Left lung (tissue), 4 donors: ENCODE measurements at regions not wholly inside any gene's neighbourhood (a gene's known extent, or its start where the extent isn't known, plus 50 kb on each side); places are given as distances from the start of the nearest gene placed in this dataset.
"Not testable (repeated sequence)": the region's sequence is repeated elsewhere in the genome, so short reads cannot be mapped to it uniquely, and the experiment has no call there.

Experiments
- ATAC-seq: fragments of 200-7000 bp; cut with Tn5 transposase; one replicate; pipeline ENCODE4 v1.9.1; 2020; ENCODE audit warnings: moderate library complexity
- DNase-seq, 4 donors: peaks; one replicate each; pipeline ENCODE4 v3.0.0-alpha.2; 2013 to 2020
- H3K27ac ChIP-seq, 2 donors: fragments of 200-600 bp; sonication (generic) in 1 of 2; one replicate each; pipeline versions ENCODE4 v1.5.0 to v1.8.0; 2020 to 2021
- H3K27me3 ChIP-seq, 2 donors: fragments of 200-600 bp; sonication (generic) in 1 of 2; one replicate each; pipeline versions ENCODE4 v1.5.0 to v1.8.0; 2020 to 2021
- H3K36me3 ChIP-seq, 2 donors: fragments of 200-600 bp; sonication (generic) in 1 of 2; one replicate each; pipeline versions ENCODE4 v1.5.0 to v1.8.0; 2020 to 2021
- H3K4me1 ChIP-seq, 2 donors: fragments of 200-600 bp; one replicate each; pipeline ENCODE4 v1.8.0; 2021
- H3K4me3 ChIP-seq, 2 donors: fragments of 200-600 bp; sonication (generic) in 1 of 2; one replicate each; pipeline versions ENCODE4 v1.5.0 to v1.8.0; 2020 to 2021; ENCODE audit warnings: mild to moderate bottlenecking in 1 of 2
- H3K9me3 ChIP-seq, 2 donors: fragments of 200-600 bp; sonication (generic) in 1 of 2; one replicate each; pipeline versions ENCODE4 v1.5.0 to v1.8.0; 2020 to 2021
- intact Hi-C, 2 donors: fragments of 100-400 bp; cut with DNase I; formaldehyde crosslinking; loops; one replicate each; pipeline versions ENCODE4 v1.11.2 to v1.14.2; 2022
- donor health status: DM: no; HTN: yes; CAD: no.
- donor health status: DM: no; HTN: no; CAD: no.

DNA sequence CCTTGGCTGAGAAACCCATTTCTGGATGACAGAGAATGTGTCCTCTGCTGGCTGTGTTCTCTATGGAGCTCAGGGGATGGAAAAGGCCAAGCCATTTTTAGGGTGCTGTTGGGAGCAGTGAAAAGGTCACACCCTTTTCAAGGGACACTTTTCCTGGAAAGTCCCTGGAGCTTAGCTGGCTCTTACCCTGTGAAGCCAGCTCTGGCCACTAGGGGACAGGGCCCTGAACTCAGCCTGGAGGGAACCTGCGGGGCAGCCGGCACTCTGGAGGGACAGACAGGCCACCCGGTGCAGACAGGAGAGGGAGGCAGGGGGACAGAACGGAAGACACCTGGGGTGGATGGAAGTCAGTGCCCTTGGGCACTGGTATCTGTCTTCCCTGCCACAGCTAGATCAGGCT is 95.3 kb upstream of the ZSCAN2 start:
- H3K4me1 ChIP-seq, ATAC-seq, H3K27me3 ChIP-seq, H3K27ac ChIP-seq, H3K36me3 ChIP-seq, H3K9me3 ChIP-seq, intact Hi-C loops, H3K4me3 ChIP-seq, DNase-seq: not testable (repeated sequence)

DNA sequence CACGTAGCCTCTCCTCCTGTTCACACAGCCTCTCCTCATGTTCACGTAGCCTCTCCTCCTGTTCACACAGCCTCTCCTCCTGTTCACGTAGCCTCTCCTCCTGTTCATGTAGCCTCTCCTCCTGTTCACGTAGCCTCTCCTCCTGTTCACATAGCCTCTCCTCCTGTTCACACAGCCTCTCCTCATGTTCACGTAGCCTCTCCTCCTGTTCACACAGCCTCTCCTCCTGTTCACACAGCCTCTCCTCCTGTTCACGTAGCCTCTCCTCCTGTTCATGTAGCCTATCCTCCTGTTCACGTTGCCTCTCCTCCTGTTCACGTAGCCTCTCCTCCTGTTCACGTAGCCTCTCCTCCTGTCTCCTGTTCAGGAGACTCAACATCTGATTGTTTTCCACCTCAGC is 88.5 kb upstream of the ZSCAN2 start:
- H3K4me1 ChIP-seq, H3K27ac ChIP-seq, DNase-seq, H3K9me3 ChIP-seq, H3K27me3 ChIP-seq, ATAC-seq, intact Hi-C loops, H3K4me3 ChIP-seq, H3K36me3 ChIP-seq: not testable (repeated sequence)

GRCh38 chr15:84516773-84517172 is 84.0 kb upstream of the ZSCAN2 start:
- DNase-seq, intact Hi-C loops, H3K4me3 ChIP-seq, H3K27ac ChIP-seq, H3K9me3 ChIP-seq, H3K4me1 ChIP-seq, H3K27me3 ChIP-seq, ATAC-seq, H3K36me3 ChIP-seq: not testable (repeated sequence)

- intact Hi-C loops, H3K9me3 ChIP-seq, H3K27ac ChIP-seq, ATAC-seq, H3K4me1 ChIP-seq, H3K4me3 ChIP-seq, DNase-seq, H3K36me3 ChIP-seq, H3K27me3 ChIP-seq: not testable (repeated sequence)
Observed at GRCh38 chr15:84525491-84526344, 75.1 kb upstream of the ZSCAN2 start.

GRCh38 chr15:84530751-84531150 is 70.1 kb upstream of the ZSCAN2 start:
- H3K27me3 ChIP-seq, H3K4me1 ChIP-seq, H3K27ac ChIP-seq, ATAC-seq, DNase-seq, H3K36me3 ChIP-seq, H3K4me3 ChIP-seq, H3K9me3 ChIP-seq, intact Hi-C loops: not testable (repeated sequence)

- ATAC-seq, H3K36me3 ChIP-seq, intact Hi-C loops, H3K9me3 ChIP-seq, H3K4me3 ChIP-seq, H3K27ac ChIP-seq, DNase-seq, H3K27me3 ChIP-seq, H3K4me1 ChIP-seq: not testable (repeated sequence)
Observed at GRCh38 chr15:84531223-84531622, 69.6 kb upstream of the ZSCAN2 start.

DNA sequence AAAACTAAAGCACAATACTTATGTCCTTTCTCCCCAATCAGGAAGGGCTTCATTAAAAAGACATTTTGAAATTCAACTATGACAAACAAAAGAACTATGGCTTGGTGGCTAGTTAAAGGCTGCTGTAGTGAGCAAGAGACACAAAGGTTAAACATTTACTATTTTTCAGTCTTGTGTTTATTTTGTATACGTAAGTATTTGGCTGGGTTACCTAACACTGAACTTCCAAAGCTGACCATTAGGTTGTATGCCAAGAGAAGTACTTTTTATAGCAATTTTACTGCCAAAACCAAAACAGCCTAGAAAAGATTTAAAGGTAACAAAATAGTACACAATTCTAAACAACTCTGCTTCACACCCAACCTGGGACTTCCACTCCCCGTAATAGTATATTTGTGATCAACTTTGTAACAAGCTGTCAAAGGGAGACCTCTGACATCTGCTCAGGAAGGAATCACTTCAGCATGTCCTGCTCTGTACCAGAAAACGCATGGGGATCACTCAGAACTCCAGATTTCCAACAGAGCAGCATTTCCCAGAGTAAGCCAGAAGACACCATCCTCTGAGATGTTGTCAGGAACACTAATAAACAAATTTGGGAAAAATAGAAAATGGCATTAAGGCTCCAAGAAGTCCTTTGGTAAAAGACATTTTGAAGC is 69.0 kb upstream of the ZSCAN2 start:
- ATAC-seq: peak; percentile 71
- H3K9me3 ChIP-seq, H3K4me1 ChIP-seq, intact Hi-C loops, H3K36me3 ChIP-seq, H3K4me3 ChIP-seq, H3K27me3 ChIP-seq, H3K27ac ChIP-seq: not testable (repeated sequence)
- DNase-seq: peak in 1 of 4 donors; percentile 2

DNA sequence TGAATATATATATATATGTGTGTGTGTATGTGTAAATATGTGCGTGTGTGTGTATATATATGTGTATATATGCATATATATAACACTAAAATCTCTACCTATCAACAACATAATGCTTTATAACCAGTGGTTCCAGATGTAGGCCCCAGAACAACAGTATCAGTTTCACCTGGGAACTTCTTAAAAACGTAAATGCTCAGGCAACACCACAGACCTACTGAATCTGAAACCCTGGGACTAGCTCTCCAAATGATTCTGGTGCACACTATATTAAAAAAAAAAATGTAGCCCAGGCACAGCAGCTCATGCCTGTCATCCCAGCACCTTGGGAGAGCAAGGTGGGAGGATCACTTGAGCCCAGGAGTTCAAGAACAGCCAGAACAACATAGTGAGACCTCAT is 67.1 kb upstream of the ZSCAN2 start:
- H3K4me1 ChIP-seq, H3K4me3 ChIP-seq, intact Hi-C loops, H3K27ac ChIP-seq, H3K9me3 ChIP-seq, DNase-seq, H3K27me3 ChIP-seq, ATAC-seq, H3K36me3 ChIP-seq: not testable (repeated sequence)

- intact Hi-C loops: not testable (repeated sequence)
Observed at GRCh38 chr15:84534561-84535235, 66.1 kb upstream of the ZSCAN2 start.

DNA sequence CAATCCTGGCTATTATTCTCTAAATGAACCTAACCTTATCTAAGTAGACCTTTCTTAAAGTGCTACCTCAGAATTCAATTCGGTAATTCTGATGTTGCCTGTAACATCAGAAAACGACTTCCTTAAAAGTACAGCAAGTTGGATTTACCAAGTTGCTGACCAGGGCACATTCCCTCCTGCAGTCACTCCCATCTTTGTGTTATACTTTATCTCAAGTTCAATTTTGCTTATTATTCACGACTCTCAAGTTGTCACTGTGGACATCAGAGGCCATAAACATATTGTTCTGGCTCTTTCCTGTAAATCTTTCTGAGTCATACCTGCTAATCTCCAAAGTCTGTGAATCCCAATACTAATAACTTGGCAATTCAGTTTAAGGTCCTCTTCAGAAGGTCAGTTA is 64.6 kb upstream of the ZSCAN2 start:
- intact Hi-C loops, DNase-seq, H3K4me3 ChIP-seq, H3K27ac ChIP-seq, ATAC-seq, H3K9me3 ChIP-seq, H3K4me1 ChIP-seq, H3K27me3 ChIP-seq, H3K36me3 ChIP-seq: not testable (repeated sequence)

More at GRCh38 chr15:84534561-84535235, 66.1 kb upstream of the ZSCAN2 start:
- H3K27ac ChIP-seq, H3K4me3 ChIP-seq, H3K4me1 ChIP-seq, DNase-seq, H3K27me3 ChIP-seq, ATAC-seq, H3K9me3 ChIP-seq, H3K36me3 ChIP-seq: not testable (repeated sequence)

DNA sequence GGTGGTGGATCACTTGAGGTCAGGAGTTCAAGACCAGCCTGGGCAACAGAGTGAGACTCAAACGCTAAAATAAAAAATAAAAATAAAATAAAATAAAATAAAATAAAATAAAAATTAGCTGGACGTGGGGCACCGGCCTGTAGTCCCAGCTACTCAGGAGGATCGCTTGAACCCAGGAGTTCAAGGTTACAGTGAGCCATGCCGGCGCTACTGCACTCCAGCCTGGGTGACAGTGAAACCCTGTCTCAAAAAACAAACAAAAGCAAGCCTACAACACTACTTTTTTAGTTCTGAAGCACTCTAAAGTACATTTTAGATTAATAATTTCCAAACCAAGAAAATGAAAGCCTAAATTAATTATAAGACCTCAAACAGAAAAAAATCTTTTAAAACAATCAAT is 56.2 kb upstream of the ZSCAN2 start:
- H3K27me3 ChIP-seq, H3K4me1 ChIP-seq, DNase-seq, H3K4me3 ChIP-seq, H3K27ac ChIP-seq, intact Hi-C loops, H3K9me3 ChIP-seq, ATAC-seq: not testable (repeated sequence)
- peaks cover 0 to 15% of the 10 kb centered on the region in 2 donors for H3K36me3 ChIP-seq

DNA sequence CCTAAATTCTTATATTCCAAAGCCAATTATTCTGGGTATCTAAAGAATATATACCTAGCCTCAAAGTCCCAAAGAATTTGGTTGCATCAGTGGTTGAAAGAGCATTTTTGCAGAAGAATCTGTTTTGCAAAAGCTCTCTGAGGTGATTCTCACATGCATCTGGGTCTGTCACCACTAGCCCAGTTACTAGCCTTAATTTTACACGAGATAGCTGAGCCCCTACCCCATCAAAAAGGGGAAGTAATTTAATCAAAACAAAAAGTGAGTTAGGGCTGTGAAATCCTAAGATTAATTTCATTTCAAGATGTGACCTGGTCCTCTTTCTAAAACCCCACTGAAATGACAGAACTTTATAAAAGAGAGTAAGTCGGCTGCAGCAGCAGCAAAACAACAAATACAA is 53.7 kb upstream of the ZSCAN2 start:
- DNase-seq, H3K36me3 ChIP-seq, ATAC-seq, H3K27ac ChIP-seq, intact Hi-C loops, H3K4me3 ChIP-seq, H3K27me3 ChIP-seq, H3K9me3 ChIP-seq, H3K4me1 ChIP-seq: not testable (repeated sequence)

DNA sequence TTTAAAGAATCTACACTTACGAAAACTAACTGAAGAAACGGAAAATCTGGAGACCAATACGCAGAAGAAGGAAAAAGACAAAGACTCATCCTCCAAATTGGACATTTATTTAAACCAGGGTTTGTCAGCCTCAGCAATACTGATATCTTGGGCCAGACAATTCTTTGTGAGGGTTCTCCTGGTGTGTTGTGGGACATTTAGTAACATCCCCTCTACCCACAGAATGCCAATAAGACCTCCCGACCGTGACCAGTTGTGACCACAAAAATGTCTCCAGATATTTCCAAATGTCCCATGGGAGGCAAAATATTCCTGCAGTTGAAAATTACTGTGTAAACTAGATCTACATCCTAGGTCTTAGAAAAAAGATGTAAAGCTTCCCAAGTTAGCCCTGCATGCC is 50.3 kb upstream of the ZSCAN2 start:
- H3K36me3 ChIP-seq, H3K4me1 ChIP-seq, H3K27ac ChIP-seq, intact Hi-C loops, H3K27me3 ChIP-seq, ATAC-seq, DNase-seq, H3K9me3 ChIP-seq, H3K4me3 ChIP-seq: not testable (repeated sequence)
